Inferior parietal cortex (tissue), 1 donor: ENCODE measurements at regions not wholly inside any gene's neighbourhood (a gene's known extent, or its start where the extent isn't known, plus 50 kb on each side); places are given as distances from the start of the nearest gene placed in this dataset.
"Not testable (repeated sequence)": the region's sequence is repeated elsewhere in the genome, so short reads cannot be mapped to it uniquely, and the experiment has no call there.

Source experiments
- DNase-seq: peaks from one replicate; pipeline ENCODE4 v3.0.0-alpha.2; 2016; ENCODE audit errors: extremely low spot score

DNA sequence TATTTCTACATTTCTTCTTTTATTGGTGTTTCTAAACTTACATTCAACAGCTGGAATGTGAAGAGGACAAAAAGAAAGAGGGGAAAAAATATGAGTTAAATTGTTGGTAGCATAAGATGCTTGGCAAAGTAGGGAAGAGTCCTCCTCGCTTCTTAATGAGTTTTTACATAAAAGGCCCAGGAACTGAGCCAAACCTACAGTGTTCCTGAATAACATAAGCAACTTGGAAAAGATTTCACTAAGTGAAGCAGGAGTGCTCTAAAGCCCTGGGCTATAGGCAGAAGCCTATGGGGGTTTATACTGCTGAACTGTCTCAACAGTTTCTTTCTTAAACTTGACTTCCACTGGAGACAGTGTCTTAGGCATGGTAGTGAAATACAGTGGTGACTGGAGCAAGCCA, 115.0 kb upstream of the USP25 start:
- peak; percentile 71 for DNase-seq

DNA sequence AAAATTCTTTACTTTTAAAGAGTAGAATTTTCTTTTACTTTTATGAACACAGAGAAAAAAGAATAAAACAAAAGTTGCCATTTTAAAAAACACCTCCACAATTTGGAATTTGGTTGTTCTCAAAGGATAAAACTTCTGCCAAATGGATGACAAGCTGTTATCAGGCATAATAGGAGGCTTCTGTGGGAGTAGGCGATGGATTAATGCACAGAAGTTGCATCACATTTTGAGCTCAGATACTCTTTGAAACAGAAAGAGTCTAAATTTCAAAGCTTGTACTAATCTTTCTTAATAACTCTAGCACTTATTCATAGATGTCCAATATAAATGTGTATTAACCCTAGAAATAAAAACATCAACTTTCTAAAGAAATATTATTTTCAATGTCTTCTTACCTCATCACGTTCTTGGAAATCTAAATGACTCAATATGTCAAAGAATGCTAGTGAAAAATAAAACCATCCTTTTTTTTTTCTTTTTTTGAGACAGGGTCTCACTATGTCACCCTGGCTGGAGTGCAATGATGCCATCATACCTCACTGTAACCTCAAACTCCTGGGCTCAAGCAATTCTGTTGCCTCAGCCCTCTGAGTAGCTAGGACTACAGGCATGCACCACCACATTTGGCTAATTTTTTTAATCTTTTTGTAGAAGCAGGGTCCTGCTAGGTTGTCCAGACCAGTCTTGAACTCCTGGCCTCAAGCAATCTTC, 112.8 kb upstream of the USP25 start:
- no peak for DNase-seq

DNA sequence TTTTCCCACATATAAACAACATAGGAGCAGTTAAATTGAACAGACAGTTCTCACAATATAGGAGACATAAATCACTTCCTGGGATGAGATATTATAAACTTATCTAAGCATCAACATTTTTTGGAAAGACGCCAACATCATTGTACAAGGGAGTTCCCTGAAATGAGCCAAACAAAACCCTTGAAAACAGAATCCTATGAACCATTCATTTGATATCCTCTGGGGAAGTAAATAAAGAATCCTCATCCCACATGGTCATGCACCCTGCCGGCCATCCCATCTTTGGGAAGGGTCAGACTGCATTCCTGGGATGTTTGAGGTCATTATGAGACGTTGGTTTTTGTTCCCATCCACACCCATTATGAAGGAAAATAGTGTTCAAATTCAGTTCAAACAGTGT, 111.8 kb upstream of the USP25 start:
- no peak for DNase-seq

DNA sequence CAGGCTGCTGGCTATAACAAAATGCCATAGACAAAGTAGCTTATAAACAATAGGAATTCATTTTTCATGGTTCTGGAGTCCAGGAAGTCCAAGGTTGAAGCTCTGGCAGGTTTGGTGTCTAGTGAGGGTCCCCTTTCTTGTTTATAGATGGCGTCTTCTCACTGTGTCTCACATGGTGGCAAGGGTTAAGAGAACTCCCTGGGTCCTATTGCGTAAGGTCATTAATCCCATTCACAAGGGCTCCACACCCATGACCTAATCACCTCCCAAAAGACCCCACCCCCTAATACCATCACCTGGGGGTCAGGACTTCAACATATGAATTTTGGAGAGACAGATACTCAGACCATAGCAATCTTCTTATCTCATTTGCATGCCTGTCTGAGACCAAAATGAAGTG, 108.9 kb upstream of the USP25 start:
- DNase-seq, result no peak

DNA sequence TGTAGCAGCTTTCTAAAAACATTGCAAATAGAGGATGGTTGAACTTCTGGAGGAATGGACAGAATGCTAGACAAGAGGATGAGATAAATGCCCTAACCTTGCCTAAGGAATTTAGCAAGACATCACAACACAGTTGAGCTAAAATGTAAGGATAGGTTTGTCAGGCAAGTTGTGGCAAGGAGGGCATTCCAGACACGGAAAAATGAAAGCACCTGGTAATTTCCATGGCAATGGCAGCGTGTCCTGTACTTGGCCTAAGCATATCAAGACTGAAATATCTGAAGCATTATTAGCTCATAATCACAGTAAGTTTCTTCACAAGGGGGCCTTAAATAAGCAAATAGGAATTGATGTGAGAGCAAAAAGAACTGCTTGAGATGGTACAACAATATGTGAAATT, 105.1 kb upstream of the USP25 start:
- no peak for DNase-seq

DNA sequence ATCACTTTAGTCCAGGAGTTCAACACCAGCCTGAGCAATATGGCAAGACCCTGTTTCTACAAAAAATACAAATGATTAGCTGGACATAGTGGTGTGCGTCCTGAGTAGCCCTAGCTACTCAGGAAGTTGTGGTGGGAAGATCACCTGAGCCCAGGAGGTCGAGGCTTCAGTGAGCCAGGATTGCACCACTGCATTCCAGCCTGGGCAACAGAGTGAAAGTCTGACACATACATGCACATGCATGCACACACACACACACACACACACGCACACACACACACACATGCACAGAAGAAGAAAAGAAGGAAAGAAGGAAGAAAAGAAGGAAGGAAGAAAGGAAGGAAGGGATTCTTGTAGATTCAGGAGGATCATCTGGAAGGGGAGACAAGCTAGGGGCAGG, 104.4 kb upstream of the USP25 start:
- DNase-seq, result no peak

DNA sequence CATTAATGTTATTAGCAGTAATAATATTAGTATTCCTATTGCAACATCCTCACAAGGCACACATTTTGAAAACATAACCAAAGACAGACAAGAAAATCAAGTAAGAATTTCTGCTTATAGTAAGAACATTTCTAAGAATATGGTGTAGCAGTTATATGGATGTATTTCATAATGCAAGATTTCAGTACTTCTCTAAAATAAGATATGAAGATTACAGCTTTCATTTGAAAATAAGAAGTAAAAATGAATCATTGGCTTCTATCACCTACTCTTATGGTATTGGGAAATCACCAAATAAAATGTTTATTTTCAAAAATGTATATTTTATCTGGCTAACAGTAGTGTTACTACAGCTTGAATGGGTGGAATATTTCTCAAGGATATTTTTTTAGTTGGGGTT, 103.8 kb upstream of the USP25 start:
- no peak for DNase-seq

DNA sequence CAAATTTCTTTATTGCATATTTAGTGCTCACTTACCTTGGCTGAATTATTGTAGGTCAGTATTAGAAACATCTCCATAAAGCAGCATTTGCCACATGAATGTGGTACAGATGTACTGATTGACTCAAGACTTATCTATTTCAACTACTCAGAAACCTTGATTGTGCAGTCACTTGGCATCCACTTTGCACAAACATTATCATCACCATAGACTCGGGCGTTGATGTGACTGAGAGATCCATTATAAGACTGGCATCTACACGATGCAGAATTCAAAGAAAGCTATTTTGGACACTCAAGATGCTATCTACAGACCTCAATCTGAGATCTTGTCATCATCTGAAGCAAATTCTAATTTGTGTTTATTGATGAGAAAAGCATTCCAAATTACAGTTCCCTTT, 102.8 kb upstream of the USP25 start:
- DNase-seq, result no peak

DNA sequence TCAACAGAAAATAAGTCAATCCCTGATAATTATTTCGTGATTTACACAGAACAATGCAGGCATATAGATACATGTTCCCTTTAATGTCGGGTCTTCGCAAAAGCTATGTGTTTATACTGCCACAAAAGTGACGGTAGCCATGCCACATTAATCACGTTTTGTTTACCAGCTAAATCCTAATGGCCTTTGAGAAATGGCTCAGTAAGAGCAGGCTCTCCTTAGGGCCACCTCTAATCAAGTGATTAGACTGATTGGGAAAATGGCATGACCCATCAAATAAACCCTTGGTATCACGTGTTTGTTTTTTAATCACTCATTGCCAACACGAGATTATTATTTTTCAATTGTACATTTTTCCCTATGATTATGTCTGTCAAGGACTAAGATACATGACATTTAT, 102.0 kb upstream of the USP25 start:
- no peak for DNase-seq

DNA sequence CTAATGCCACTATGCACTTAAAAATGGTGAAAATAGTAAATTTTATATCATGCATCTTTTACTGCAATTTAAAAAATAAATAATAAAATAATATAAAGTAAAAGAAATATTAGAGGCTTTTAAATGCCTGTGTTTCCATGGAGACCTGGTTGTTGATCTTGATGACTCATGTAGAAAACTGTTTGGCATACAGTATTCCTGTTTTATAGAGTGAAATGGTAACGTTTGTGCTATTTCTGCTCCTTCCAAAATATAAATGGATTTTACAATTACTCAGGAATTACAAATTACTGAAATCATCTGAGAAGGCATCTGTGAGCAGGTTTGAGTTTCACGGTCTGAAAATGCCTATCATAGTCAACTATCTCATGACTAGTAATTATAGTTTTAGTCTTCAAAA, 98.4 kb upstream of the USP25 start:
- DNase-seq, result no peak

DNA sequence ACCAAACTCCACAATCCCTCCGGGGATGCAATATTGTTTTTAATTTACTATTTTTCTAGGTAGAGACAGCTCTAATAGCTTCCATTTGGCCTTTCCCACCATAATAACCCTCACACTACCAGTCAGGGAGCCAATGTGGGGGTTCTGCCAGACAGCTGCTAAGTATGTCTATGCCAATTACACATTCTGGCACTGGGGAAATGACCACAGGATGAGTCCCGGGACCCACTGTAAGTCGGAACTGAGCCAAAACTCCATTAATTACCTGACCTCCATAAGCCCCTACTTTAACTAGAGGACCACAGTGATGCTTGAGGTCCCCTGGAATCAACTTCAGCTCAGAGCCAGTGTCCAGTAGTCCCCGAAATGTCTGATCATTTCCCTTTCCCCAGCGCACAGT, 95.2 kb upstream of the USP25 start:
- DNase-seq, result not testable (repeated sequence)

DNA sequence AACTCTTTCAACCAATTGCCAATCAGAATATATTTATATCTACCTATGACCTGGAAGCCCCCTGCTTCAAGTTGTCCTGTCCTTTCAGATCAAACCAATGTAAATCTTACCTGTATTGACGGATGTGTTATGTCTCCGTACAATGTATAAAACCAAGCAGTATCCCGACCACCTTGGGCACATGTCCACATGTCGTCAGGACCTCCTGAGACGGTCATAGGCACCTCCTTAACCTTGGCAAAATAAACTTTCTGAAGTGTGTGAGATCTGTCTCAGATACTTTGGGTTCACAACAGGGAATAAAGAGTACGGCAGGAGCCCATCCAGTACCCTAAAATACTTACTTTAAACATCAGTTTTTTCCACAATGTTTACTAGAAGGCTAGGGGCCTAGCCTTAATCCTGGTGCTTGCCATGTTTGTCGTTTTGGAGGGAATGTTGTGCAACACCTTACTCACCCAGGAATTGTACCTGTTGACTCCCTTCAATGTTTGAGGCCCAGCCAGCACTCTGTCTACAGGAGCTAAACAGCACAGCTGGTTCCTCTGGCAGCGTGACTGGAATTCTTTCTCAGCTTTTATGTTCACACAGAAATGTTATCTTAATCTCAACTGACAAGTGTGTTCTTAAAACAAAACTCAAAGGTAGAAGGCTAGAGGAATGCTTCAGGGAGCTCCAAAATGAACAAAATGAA, 90.8 kb upstream of the USP25 start:
- DNase-seq, result no peak

DNA sequence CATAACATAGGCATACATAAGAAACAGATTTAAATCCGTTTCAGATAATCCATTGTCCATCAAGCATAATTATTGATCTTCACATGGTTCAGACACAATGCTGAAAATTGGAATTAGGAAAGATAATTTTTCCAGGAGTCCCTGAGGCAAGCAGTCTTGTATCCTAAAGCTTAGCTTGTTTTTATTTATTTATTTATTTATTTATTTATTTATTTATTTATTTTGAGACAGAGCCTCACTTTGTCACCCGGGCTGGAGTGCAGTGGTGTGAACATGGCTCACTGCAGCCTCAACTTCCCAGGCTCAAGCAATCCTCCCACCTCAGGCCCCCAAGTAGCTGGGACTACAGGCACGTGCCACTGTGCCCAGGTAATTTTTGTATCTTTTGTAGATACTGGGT, 89.7 kb upstream of the USP25 start:
- DNase-seq, result not testable (repeated sequence)

DNA sequence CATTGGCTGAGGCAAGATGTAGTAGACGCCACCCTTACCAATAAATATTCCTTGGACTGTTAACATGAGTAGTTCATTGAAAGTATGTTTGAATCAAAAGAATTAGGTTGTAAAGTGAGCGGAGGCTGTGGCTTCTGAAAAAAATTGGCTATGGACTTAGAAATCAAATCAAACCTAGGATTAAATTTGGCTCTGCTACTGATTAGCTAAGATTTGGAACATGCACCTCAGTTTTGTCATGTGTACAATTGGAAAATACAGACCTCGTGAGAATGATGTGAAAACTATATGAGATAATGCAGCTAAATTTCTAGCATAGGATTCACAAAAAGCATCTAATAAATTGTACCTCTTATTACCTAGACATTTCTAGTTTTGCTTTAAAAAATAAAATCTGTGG, 85.3 kb upstream of the USP25 start:
- no peak for DNase-seq

DNA sequence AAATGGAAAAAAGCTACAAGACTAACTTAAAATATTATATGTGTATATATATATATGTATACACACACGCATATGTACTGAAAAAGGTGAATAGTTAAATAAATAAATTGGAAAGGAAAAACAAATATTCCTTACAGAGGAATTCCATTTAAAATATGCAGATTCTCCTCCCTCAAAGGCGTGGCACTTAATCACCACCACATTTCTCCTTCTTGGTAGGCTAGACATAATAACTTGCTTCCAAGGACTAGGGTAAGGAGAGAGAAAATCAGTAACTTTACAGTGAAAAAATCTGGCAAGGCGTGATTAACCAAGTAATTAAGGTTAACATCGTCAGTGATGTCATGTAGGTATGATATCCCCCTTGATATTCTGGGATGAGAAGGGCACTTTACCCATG, 84.0 kb upstream of the USP25 start:
- no peak for DNase-seq

DNA sequence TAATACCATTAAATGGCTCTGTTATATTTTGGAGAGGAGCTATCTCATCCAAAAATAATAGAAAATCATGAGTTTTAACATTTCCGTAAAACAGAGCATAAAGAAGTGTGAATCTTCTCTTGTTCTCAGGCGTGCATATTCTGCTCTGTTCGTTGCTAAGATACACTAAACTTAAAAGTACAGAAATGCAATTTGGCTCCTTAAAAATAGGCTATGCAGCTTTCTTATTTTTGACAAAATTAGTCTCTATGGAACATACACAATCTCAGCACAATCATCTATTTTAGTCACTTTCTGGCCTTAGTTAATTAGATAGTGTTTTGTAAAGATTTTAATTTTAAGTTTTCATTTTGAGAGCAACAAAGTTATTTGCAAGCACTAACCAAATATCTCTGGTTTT, 79.0 kb upstream of the USP25 start:
- DNase-seq, result peak; percentile 42

DNA sequence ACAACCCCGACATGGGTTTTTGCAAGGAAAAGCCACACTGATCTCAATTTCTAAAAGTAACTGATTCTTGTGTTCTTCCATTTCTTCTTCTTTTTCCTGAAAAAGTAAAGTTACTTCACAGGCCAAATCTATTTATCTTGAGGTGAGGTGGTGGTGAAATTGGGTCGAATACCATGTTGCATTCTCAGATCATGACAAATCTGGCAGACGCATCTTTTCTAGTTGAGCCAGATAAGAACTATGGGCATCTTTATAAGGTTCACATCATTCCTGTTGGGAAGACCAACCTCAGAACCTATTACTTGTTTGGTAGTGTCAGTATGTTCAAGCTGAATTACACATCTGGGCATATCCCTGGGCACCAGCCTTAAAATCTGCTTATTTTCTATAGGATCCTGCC, 78.6 kb upstream of the USP25 start:
- no peak for DNase-seq

DNA sequence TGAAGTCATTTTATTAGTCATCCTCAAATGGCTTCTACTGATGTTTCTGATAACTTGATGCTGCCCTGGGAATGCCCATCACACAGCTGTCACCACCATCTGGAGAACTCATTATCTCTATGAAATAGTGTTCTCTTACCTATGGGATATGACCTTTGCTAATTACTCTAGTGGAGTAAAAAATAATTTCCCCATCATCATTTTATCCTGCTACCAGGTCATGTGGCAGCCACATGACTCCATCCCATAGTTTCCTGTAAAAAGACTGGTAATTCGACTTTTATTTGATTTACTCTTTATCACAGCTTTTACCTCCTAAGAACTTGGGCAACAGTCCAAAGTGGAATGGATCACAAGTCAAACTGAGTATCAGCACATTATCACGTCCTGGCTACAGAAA, 76.1 kb upstream of the USP25 start:
- DNase-seq, result no peak

DNA sequence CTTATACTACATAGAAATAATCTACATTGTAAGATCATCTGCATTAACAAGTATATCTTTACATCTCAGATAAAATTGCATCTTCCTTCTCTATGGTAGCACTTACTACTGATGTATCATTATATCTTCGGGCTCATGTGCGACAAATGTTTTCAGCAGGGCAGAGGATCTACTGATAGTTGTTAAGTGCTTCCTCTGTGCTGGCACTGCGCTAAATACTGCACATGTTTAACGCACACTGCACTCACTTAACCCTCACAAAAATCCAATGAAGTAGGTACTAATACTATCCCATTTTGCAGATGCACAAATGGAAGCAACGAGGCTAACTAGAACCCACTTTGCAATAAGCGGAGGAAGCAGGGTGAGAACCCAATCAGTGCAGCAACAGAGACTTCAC, 75.6 kb upstream of the USP25 start:
- no peak for DNase-seq

DNA sequence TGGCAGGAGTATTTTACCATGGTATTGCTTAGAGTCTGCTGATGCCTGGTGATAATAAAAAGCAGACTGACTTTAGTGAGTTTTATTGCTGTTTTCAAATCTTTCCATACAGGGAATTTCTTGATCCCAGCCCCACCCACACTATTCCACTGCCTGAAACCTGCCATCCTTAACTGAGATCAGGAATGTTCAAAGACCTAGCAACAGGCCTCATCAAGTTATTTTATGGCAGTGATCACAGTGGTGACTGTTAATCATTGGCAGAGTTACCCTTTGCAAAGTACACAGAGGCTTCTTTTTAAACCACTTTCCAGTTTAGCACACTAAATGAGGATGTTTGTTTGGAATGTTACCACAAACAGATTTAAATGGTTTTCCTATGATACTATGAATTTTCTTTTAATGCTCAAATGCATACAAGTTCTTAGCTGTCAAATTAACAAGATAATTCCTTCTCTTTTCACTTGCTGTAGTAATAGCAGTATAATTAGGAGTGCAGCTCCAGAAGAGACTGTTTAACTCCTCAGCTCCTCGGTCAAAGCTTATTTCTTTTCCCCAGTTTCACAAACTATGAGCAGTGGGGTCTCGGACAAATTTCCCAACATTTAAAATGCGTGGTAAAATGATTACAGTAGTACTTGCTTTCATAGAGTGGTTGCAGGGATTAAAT, 69.9 kb upstream of the USP25 start:
- DNase-seq, result no peak

DNA sequence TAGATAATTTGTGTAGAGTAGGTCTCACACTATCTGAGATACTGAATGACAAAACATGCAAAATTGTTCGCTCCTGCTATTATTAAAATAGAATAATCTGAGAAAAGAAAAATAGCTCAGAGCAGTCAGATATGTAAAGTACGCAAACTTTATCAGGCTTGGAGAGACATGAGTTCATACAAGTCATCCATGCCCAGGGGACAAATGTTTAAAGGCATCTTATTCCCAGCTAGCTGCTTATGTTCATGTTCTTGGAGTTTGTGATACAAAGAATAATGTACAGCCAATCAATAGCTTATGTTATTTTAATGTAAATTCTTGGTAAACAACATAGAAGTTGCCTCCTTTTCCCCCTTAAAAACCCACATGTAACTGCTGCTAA, 69.4 kb upstream of the USP25 start:
- DNase-seq, result no peak

DNA sequence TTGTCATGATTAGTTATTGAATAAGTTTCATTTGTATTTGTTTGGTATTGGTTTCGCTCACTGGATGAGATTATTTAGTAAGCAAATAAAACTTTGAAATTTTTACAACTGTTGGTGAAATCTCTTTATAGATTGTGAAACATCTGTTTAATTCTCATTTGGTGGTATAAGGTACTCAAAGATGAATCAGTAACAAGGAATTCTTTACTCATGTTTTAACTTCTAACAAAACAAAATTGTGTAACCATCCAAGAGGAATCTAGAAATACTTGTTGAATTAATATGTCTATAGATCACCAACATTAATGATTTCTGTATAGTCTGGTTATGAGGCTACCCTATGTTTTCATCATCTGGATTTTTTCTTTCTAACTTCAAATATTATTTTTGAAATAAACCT, 62.8 kb upstream of the USP25 start:
- no peak for DNase-seq

DNA sequence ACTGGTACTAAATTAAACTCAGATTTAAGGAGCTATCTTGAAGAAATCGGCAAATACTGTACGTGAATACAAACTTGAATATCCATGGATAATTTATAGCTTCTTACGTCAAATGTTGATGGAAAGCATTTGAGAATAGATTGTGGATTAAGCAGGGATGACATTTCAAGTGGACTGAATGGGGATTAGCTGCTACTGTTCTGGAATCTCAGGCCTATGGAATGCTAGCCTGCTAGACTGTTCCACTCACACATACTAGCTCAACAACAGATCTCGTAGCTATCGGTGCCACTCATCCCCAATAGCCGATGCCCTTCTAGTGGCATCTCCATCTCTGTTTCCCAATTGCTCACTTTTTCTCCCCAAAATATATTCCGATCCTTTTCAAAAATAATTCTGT, 62.0 kb upstream of the USP25 start:
- DNase-seq, result no peak
